ENCODE measurements at regions not wholly inside any gene's neighbourhood (a gene's known extent, or its start where the extent isn't known, plus 50 kb on each side); places are given as distances from the start of the nearest gene placed in this dataset.

DNA sequence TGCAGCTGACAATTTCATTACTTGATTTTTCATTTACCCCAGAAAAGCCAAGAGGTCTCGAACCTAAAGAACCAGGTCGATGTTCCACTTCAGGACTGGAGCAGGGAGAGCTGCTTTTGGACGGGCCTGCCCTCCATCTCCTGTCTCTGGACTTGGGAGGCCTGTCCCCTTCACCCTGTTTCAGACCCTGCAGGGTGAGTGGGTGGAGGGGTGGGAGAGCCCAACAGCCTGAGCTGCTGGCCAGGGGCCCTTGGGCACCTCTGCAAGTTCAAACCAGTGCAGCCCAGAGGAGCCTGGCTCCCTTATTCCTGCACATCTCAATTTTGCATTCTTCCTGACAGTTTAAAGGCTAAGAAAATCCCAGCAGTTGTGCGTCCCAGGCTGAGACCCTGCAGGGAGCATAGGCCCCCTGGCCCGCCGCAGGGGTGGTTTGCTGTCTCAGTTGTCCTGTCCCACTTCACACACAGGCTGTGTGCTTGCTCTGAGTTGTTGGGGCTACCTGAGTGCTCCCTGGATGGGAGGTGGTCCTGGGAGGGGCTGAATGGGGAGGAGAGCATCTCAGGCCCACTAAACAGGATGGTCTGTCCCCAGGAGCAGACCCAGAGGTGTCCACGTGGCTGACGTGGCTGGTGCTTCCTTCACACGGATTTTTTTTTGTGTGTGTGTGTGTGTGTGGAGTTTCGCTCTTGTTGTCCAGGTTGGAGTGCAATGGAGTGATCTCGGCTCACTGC, 443.7 kb downstream of the PTPRU start:
- TF ChIP-seq, protein P1, sequence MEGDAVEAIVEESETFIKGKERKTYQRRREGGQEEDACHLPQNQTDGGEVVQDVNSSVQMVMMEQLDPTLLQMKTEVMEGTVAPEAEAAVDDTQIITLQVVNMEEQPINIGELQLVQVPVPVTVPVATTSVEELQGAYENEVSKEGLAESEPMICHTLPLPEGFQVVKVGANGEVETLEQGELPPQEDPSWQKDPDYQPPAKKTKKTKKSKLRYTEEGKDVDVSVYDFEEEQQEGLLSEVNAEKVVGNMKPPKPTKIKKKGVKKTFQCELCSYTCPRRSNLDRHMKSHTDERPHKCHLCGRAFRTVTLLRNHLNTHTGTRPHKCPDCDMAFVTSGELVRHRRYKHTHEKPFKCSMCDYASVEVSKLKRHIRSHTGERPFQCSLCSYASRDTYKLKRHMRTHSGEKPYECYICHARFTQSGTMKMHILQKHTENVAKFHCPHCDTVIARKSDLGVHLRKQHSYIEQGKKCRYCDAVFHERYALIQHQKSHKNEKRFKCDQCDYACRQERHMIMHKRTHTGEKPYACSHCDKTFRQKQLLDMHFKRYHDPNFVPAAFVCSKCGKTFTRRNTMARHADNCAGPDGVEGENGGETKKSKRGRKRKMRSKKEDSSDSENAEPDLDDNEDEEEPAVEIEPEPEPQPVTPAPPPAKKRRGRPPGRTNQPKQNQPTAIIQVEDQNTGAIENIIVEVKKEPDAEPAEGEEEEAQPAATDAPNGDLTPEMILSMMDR (IDR thresholded peaks at IDR 0.05), result no peak
- no peak for TF ChIP-seq POLR2A (IDR thresholded peaks at IDR 0.05; ENCODE audit: low read depth)

All from esophagus muscularis mucosa (tissue), 3 donors.